Ovary (tissue), 3 donors: ENCODE measurements at regions not wholly inside any gene's neighbourhood (a gene's known extent, or its start where the extent isn't known, plus 50 kb on each side); places are given as distances from the start of the nearest gene placed in this dataset.

Experiments used
- POLR2A ChIP-seq: fragments of 450-650 bp; IDR thresholded peaks from one replicate; pipeline ENCODE4 v1.6.1; 2017; ENCODE audit warnings: antibody characterized with exemption, mild to moderate bottlenecking, moderate library complexity
- TF ChIP-seq, protein P1 (sequence below), 3 donors: fragments of 450-650 bp in 2 of 3; fragments of 200-600 bp in 1 of 3; IDR thresholded peaks; one replicate each; pipeline versions ENCODE4 v1.5.1 to v1.8.0; 2016 to 2022; ENCODE audit warnings: antibody characterized with exemption in 3 of 3, mild to moderate bottlenecking in 1 of 3
- donor health status: DM: no; HTN: no; CAD: no.

DNA sequence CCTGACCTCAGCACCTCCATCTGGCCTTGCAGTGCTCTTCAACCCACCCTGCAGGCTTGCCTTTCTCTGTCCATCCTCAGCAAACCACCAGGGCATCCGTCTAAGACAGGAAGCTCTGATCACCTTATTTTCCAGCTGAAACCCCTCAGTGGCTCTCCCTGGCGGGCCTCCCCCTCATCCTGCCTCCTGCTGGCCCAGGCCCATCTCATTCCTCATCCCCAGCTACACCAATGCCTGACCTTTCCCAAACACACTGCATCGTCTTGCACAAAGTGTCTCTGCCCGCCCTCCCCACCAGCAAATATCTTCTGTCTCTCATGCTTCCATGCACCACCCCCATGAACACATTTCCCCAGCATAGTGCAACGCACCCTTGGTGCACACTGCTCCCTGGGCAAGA, 205.0 kb downstream of the TOMM20 start:
- TF ChIP-seq POLR2A = no peak
- TF ChIP-seq, protein P1, sequence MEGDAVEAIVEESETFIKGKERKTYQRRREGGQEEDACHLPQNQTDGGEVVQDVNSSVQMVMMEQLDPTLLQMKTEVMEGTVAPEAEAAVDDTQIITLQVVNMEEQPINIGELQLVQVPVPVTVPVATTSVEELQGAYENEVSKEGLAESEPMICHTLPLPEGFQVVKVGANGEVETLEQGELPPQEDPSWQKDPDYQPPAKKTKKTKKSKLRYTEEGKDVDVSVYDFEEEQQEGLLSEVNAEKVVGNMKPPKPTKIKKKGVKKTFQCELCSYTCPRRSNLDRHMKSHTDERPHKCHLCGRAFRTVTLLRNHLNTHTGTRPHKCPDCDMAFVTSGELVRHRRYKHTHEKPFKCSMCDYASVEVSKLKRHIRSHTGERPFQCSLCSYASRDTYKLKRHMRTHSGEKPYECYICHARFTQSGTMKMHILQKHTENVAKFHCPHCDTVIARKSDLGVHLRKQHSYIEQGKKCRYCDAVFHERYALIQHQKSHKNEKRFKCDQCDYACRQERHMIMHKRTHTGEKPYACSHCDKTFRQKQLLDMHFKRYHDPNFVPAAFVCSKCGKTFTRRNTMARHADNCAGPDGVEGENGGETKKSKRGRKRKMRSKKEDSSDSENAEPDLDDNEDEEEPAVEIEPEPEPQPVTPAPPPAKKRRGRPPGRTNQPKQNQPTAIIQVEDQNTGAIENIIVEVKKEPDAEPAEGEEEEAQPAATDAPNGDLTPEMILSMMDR (IDR thresholded peaks at IDR 0.05) = no peak
